Stomach (tissue), 8 donors: ENCODE measurements at regions not wholly inside any gene's neighbourhood (a gene's known extent, or its start where the extent isn't known, plus 50 kb on each side); places are given as distances from the start of the nearest gene placed in this dataset.

ENCODE experiments used
- DNase-seq, 2 donors: peaks; one replicate each; pipeline versions ENCODE4 v3.0.0 to v3.0.0-alpha.2; 2013 to 2019
- H3K27ac ChIP-seq, 5 donors: fragments of 200-600 bp in 4 of 5; sonication (generic) in 4 of 5; one replicate each; pipeline ENCODE4 v1.5.1; 2013 to 2019; ENCODE audit warnings: mild to moderate bottlenecking in 1 of 5, moderate library complexity in 1 of 5
- H3K27me3 ChIP-seq, 3 donors: fragments of 200-600 bp; sonication (generic); one replicate each; pipeline ENCODE4 v1.5.1; 2017 to 2019; ENCODE audit warnings: mixed run types in 1 of 3
- H3K36me3 ChIP-seq, 4 donors: fragments of 200-600 bp; sonication (generic); 1 replicate in 3 of 4; 2 replicates in 1 of 4; pipeline ENCODE4 v1.5.1; 2016 to 2019
- H3K4me1 ChIP-seq, 4 donors: fragments of 200-600 bp; sonication (generic); one replicate each; pipeline ENCODE4 v1.5.1; 2016 to 2019
- H3K4me3 ChIP-seq, 4 donors: fragments of 200-600 bp; sonication (generic) in 3 of 4; one replicate each; pipeline ENCODE4 v1.5.1; 2016 to 2019; ENCODE audit warnings: mild to moderate bottlenecking in 1 of 4
- H3K9me3 ChIP-seq, 4 donors: fragments of 200-600 bp; sonication (generic); one replicate each; pipeline ENCODE4 v1.5.1; 2016 to 2019
- EP300 ChIP-seq: sonication (generic); formaldehyde crosslinking; IDR thresholded peaks from one replicate; pipeline ENCODE4 v1.6.1; 2017; ENCODE audit warnings: antibody characterized with exemption
- POLR2A ChIP-seq, 4 donors: fragments of 450-650 bp; IDR thresholded peaks; one replicate each; pipeline ENCODE4 v1.6.1; 2016; ENCODE audit warnings: antibody characterized with exemption in 4 of 4, control low read depth in 2 of 4, mild to moderate bottlenecking in 1 of 4, moderate library complexity in 1 of 4
- POLR2AphosphoS5 ChIP-seq, 3 donors: sonication (generic); formaldehyde crosslinking; IDR thresholded peaks; one replicate each; pipeline ENCODE4 v1.6.1; 2016; ENCODE audit warnings: antibody characterized with exemption in 3 of 3
- WGBS, 5 donors: extraction: QIAGEN DNeasy Blood & Tissue Kit in 3 of 5; methylation state at CpG; one replicate each; pipeline versions ENCODE4 v1.1.5 to v1.1.7; 2013 to 2018; 5-methylcytosine and 5-hydroxymethylcytosine counted together
- intact Hi-C: fragments of 100-400 bp; cut with DNase I; formaldehyde crosslinking; loops from one replicate; pipeline ENCODE4 v1.15.1; 2023; ENCODE audit warnings: low total_unique reads
- TF ChIP-seq, protein P1 (sequence below), 7 experiments: fragments of 450-650 bp in 4 of 7; fragments of 200-600 bp in 3 of 7; sonication (generic) in 3 of 7; IDR thresholded peaks; one replicate each; pipeline ENCODE4 v1.5.1; 2016 to 2019; ENCODE audit warnings: antibody characterized with exemption in 7 of 7, control low read depth in 2 of 7, mild to moderate bottlenecking in 1 of 7
- donor health status: healthy with polysubstance abuse.
- donor health status: Bipolar disorder and iron deficiency.
- donor health status: healthy.

DNA sequence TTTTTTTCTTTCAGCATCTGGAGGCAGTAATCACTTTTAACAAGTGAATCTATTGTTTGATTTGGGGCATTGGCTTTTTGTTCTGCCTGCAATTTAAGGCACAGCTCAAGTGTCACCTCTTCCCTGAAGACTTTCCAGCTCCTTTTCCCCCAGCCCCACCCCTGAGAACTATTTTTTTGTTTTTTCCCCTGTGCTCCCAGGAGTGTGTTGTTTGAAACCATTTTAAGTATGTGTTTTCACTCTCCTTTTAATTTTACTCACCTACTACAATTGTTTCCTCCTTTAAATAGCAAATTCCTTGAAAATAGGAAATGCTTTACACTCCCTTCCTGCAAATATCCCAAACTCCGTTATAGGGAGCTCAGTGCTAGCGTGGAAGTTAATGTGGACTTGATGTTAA lies 286.7 kb upstream of the PROK2 start:
- Histone ChIP-seq H3K4me3 (no peak overlapping the region), H3K9me3 (peaks cover 0 to 19% (median 12%) of the 10 kb centered on the region in 4 donors), H3K27me3 (no peaks in the 10 kb centered on the region), H3K36me3 (no peaks in the 10 kb centered on the region), H3K4me1 (no peaks in the 10 kb centered on the region), H3K27ac (no peak overlapping the region)
- no peak for DNase-seq
- TF ChIP-seq, protein P1, sequence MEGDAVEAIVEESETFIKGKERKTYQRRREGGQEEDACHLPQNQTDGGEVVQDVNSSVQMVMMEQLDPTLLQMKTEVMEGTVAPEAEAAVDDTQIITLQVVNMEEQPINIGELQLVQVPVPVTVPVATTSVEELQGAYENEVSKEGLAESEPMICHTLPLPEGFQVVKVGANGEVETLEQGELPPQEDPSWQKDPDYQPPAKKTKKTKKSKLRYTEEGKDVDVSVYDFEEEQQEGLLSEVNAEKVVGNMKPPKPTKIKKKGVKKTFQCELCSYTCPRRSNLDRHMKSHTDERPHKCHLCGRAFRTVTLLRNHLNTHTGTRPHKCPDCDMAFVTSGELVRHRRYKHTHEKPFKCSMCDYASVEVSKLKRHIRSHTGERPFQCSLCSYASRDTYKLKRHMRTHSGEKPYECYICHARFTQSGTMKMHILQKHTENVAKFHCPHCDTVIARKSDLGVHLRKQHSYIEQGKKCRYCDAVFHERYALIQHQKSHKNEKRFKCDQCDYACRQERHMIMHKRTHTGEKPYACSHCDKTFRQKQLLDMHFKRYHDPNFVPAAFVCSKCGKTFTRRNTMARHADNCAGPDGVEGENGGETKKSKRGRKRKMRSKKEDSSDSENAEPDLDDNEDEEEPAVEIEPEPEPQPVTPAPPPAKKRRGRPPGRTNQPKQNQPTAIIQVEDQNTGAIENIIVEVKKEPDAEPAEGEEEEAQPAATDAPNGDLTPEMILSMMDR (IDR thresholded peaks at IDR 0.05): no peak
- 87 to 98% (median 89%) methylated on average over 2 of the region's 2 CpGs for WGBS, 5 donors
- intact Hi-C loops: no loop called here

DNA sequence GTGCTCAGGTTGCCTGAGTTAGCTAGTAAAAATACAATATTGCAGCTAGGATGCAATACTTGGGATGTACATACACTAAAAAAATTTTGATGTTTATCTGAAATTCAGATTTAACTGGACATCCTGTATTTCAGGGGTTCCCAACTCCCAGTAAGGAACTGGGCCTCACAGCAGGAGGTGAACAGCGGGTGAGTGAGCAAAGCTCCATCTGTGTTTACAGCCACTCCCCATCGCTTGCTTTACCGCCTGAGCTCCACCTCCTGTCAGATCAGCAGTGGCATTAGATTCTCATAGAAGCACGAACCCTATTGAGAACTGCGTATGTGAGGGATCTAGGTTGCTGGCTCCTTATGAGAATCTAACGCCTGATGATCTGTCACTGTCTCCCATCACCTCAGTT lies 285.1 kb upstream of the PROK2 start:
- Histone ChIP-seq H3K27me3 (no peaks in the 10 kb centered on the region), H3K27ac (no peak overlapping the region), H3K4me3 (no peak overlapping the region), H3K36me3 (no peaks in the 10 kb centered on the region), H3K4me1 (no peaks in the 10 kb centered on the region), H3K9me3 (peaks cover 0 to 3% (median 1%) of the 10 kb centered on the region in 4 donors)
- intact Hi-C loops: no loop called here
- WGBS, 5 donors: 46 to 87% (median 69%) methylated on average over 6 of the region's 6 CpGs
- DNase-seq: peak in 1 of 2 donors; percentile 28
- no peak for TF ChIP-seq EP300
- no peak for TF ChIP-seq POLR2A (IDR thresholded peaks at IDR 0.05)
- TF ChIP-seq, protein P1 (IDR thresholded peaks at IDR 0.05): no peak
- TF ChIP-seq POLR2AphosphoS5 (IDR thresholded peaks at IDR 0.05): no peak

DNA sequence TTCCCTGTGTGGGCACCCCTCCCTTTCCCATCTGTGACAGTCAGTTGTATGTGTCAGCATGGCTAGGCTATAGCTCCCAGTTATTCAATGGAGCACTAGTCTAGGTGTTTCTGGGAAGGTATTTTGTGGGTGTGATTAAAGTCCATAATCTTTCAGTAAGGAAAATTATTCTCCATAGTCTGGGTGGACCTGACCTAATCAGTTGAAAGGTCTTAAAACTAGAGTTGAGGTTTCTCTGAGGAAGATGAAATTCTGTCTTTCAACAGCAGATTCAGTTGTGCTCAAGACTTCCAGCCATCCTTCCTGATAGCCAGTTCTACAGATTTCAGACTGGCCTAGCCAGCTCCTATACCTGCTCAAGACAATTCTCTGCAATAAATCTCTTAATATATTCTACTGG lies 284.6 kb upstream of the PROK2 start:
- Histone ChIP-seq H3K9me3 (no peaks in the 10 kb centered on the region), H3K36me3 (no peaks in the 10 kb centered on the region), H3K27ac (no peak overlapping the region), H3K27me3 (no peaks in the 10 kb centered on the region), H3K4me1 (no peaks in the 10 kb centered on the region), H3K4me3 (no peak overlapping the region)
- no peak for DNase-seq
- TF ChIP-seq EP300 (no peak), POLR2AphosphoS5 (IDR thresholded peaks at IDR 0.05) (no peak), POLR2A (IDR thresholded peaks at IDR 0.05) (no peak)
- TF ChIP-seq, protein P1 (IDR thresholded peaks at IDR 0.05): no peak
- intact Hi-C loops: no loop called here

DNA sequence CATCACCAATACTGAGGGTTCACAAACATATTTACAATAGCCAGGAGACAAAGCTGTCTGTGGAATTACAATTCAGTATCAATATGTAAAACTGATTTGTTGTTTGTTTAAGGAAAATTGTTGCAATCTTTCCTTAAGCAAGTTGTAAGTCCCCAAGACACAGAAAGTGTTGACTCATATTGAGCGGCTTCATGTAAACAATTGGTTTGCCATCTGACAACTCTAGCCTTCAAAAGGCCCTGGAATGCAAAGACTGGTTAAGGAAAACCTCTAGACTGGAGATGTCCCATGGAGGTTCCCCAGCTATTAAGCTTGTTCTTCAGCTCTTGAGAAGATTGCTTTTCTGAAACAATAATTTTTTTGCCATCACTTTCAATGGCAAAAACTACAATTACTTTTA lies 283.7 kb upstream of the PROK2 start:
- H3K36me3 ChIP-seq: no peaks in the 10 kb centered on the region
- no peaks in the 10 kb centered on the region for H3K27me3 ChIP-seq
- peaks cover 0 to 7% (median 0%) of the 10 kb centered on the region in 4 donors for H3K9me3 ChIP-seq
- TF ChIP-seq EP300 (no peak), POLR2AphosphoS5 (IDR thresholded peaks at IDR 0.05) (no peak), POLR2A (IDR thresholded peaks at IDR 0.05) (no peak)
- TF ChIP-seq, protein P1 (IDR thresholded peaks at IDR 0.05): no peak
- intact Hi-C loops: no loop called here
- no peak for DNase-seq
- no peak overlapping the region for H3K4me3 ChIP-seq
- no peak overlapping the region for H3K27ac ChIP-seq
- 60 to 80% (median 71%) methylated on average over 1 of the region's 1 CpG for WGBS, 5 donors
- no peaks in the 10 kb centered on the region for H3K4me1 ChIP-seq
